ENCODE measurements at regions not wholly inside any gene's neighbourhood (a gene's known extent, or its start where the extent isn't known, plus 50 kb on each side); places are given as distances from the start of the nearest gene placed in this dataset.
"Not testable (repeated sequence)": the region's sequence is repeated elsewhere in the genome, so short reads cannot be mapped to it uniquely, and the experiment has no call there.

DNA sequence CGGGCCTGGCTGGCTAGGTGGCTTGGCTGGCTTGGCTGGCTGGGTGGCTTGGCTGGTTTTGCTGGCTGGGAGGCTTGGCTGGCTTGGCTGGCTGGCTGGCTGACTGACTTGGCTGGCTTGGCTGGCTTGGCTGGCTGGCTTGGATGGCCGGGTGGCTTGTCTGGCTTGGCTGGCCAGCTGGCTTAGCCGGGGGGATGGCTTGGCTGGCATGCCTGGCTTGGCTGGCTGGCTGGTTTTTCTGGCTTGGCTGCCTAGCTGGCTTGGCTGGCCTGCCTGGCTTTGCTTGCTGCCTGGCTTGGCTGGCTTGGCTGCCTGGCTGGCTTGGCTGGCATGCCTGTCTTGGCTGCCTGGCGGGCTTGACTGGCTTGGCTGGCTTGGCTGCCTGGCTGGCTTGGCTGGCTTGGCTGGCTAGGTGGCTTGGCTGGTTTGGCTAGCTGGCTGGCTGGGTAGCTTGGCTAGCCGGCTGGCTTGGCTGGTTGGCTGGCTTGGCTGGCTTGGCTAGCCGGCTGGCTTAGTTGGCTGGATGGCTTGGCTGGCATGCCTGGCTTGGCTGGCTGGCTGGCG lies 2829.6 kb downstream of the RPIA start:
- not testable (repeated sequence) for H3K27ac Mint-ChIP-seq; H3K36me3 Mint-ChIP-seq (ENCODE audit: low read depth); H3K9me3 ChIP-seq (ENCODE audit: control insufficient read depth, low read length, poor library complexity, severe bottlenecking); H3K4me1 Mint-ChIP-seq; DNase-seq; H3K4me3 Mint-ChIP-seq; H3K27me3 Mint-ChIP-seq; ATAC-seq

GRCh38 chr2:91521944-91522343 lies 2830.5 kb downstream of the RPIA start:
- H3K9me3 ChIP-seq (ENCODE audit: control insufficient read depth, low read length, poor library complexity, severe bottlenecking); DNase-seq; H3K4me1 Mint-ChIP-seq; H3K36me3 Mint-ChIP-seq (ENCODE audit: low read depth); H3K4me3 Mint-ChIP-seq; ATAC-seq; H3K27me3 Mint-ChIP-seq; H3K27ac Mint-ChIP-seq: not testable (repeated sequence)

- H3K36me3 Mint-ChIP-seq (ENCODE audit: low read depth); H3K9me3 ChIP-seq (ENCODE audit: control insufficient read depth, low read length, poor library complexity, severe bottlenecking); H3K27me3 Mint-ChIP-seq; H3K4me1 Mint-ChIP-seq; H3K27ac Mint-ChIP-seq; DNase-seq; ATAC-seq; H3K4me3 Mint-ChIP-seq: not testable (repeated sequence)
Measured at GRCh38 chr2:91522877-91523276, 2831.4 kb downstream of the RPIA start.

GRCh38 chr2:91523751-91524150 lies 2832.3 kb downstream of the RPIA start:
- H3K36me3 Mint-ChIP-seq (ENCODE audit: low read depth); H3K27ac Mint-ChIP-seq; DNase-seq; H3K9me3 ChIP-seq (ENCODE audit: control insufficient read depth, low read length, poor library complexity, severe bottlenecking); H3K4me1 Mint-ChIP-seq; ATAC-seq; H3K4me3 Mint-ChIP-seq; H3K27me3 Mint-ChIP-seq: not testable (repeated sequence)

- not testable (repeated sequence) for H3K4me1 Mint-ChIP-seq; H3K9me3 ChIP-seq (ENCODE audit: control insufficient read depth, low read length, poor library complexity, severe bottlenecking); H3K27me3 Mint-ChIP-seq; ATAC-seq; H3K36me3 Mint-ChIP-seq (ENCODE audit: low read depth); DNase-seq; H3K27ac Mint-ChIP-seq; H3K4me3 Mint-ChIP-seq
Measured at GRCh38 chr2:91525587-91525986, 2834.1 kb downstream of the RPIA start.

GRCh38 chr2:91526083-91526482 lies 2834.6 kb downstream of the RPIA start:
- H3K36me3 Mint-ChIP-seq (ENCODE audit: low read depth); H3K27ac Mint-ChIP-seq; H3K9me3 ChIP-seq (ENCODE audit: control insufficient read depth, low read length, poor library complexity, severe bottlenecking); H3K4me1 Mint-ChIP-seq; ATAC-seq; H3K27me3 Mint-ChIP-seq; DNase-seq; H3K4me3 Mint-ChIP-seq: not testable (repeated sequence)

- H3K4me1 Mint-ChIP-seq; ATAC-seq; H3K27me3 Mint-ChIP-seq; H3K36me3 Mint-ChIP-seq (ENCODE audit: low read depth); H3K9me3 ChIP-seq (ENCODE audit: control insufficient read depth, low read length, poor library complexity, severe bottlenecking); DNase-seq; H3K27ac Mint-ChIP-seq; H3K4me3 Mint-ChIP-seq: not testable (repeated sequence)
Measured at GRCh38 chr2:91527056-91527455, 2835.6 kb downstream of the RPIA start.

DNA sequence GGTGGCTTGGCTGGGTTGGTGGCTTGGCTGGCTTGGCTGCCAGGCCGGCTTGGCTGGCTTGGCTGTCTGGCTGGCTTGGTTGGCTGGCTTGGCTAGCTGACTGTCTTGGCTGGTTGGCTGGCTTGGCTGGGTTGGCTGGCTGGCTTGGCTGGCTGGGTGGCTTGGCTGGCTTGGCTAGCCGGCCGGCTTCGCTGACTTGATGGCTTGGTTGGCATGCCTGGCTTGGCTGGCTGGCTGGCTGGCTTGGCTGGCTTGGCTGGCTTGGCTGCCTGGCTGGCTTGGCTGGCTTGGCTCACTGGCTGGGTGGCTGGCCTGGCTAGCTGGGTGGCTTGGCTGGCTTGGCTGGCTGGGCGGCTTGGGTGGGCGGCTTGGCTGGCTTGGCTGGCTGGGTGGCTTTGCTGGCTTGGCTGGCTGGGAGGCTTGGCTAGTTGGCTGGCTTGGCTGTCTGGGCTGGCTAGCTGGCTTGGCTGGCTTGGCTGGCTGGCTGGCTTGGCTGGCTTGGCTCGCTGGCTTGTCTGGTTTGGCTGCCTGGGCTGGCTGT lies 2836.1 kb downstream of the RPIA start:
- not testable (repeated sequence) for DNase-seq, H3K27me3 Mint-ChIP-seq

DNA sequence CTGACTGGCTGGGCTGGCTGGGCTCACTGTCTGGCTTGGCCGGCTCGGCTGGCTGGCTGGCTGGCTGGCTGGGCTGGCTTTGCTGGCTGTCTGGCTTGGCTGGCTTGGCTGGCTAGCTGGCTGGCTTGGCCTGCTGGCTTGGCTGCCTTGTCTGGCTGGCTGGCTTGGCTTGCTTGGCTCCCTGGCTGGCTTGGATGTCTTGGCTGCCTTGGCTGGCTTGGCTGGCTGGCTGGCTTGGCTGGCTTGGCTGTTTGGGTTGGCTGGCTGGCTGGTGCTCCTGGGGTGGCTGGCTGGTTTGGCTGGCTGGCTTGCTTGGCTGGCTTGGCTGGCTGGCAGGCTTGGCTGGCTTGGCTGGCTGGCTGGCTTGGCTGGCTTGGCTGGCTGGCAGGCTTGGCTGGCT lies 2836.9 kb downstream of the RPIA start:
- H3K4me3 Mint-ChIP-seq = not testable (repeated sequence)

More for the DNA sequence above, 2836.1 kb downstream of the RPIA start:
- not testable (repeated sequence) for ATAC-seq; H3K27ac Mint-ChIP-seq; H3K4me1 Mint-ChIP-seq; H3K4me3 Mint-ChIP-seq; H3K9me3 ChIP-seq (ENCODE audit: control insufficient read depth, low read length, poor library complexity, severe bottlenecking); H3K36me3 Mint-ChIP-seq (ENCODE audit: low read depth)

DNA sequence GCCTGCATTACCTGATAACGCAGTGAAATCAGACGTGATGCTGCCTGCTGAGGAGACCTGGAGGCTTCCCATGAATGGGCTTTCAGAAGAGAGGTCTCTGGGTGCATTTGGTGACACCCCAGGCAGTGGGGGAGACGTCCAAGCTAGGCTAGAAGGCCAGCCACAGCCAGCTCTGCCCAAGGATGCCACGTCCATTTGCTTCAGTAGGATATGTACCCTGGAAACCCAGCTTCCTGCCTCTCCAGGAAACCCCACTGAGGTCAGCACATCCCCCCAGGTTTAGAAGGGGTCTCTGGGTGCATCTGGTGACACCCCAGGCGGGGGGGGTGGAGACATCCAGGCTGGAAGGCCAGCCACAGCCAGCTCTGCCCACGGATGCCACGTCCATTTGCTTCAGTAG lies 2844.6 kb downstream of the RPIA start:
- H3K9me3 ChIP-seq (ENCODE audit: control insufficient read depth, low read length, poor library complexity, severe bottlenecking); ATAC-seq; H3K27ac Mint-ChIP-seq; DNase-seq; H3K36me3 Mint-ChIP-seq (ENCODE audit: low read depth); H3K27me3 Mint-ChIP-seq; H3K4me1 Mint-ChIP-seq; H3K4me3 Mint-ChIP-seq: not testable (repeated sequence)

More for the DNA sequence above, 2836.9 kb downstream of the RPIA start:
- H3K27me3 Mint-ChIP-seq; ATAC-seq; H3K4me1 Mint-ChIP-seq; H3K27ac Mint-ChIP-seq; DNase-seq; H3K36me3 Mint-ChIP-seq (ENCODE audit: low read depth); H3K9me3 ChIP-seq (ENCODE audit: control insufficient read depth, low read length, poor library complexity, severe bottlenecking): not testable (repeated sequence)

DNA sequence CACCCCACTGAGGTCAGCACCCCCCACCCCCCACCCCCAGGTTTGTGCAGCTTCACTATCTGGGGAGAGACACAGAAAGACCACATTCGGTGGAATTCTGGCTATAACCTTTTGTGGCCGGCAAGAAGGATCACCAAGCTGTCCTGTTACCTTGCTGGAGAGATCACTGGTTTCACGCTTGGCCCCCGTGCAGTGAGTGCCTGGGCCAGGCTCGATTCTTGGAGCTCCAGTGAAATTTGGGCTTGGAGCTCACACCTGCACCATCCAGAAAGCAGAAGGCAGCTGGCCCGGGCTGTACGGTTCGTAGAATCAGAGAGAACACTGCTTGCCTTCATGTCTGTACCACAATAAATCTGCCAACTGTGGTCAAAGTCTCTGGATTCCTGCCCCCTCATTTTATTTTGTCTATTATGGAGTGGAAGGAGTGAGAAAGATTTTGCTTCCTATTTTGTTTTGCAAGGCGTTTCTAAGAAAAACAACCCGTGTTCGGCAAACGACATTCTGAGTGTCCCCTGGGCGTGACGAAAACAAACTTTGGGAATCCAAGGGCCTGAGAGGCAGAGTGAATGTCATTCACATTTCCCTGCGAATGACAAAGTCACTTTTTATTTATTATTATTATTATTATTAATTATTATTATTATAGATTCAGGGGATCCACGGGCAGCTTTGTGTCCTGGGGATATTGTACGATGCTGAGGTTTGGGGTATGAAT lies 2845.2 kb downstream of the RPIA start:
- not testable (repeated sequence) for H3K4me1 Mint-ChIP-seq; DNase-seq; ATAC-seq; H3K36me3 Mint-ChIP-seq (ENCODE audit: low read depth); H3K4me3 Mint-ChIP-seq; H3K27ac Mint-ChIP-seq; H3K27me3 Mint-ChIP-seq; H3K9me3 ChIP-seq (ENCODE audit: control insufficient read depth, low read length, poor library complexity, severe bottlenecking)

GRCh38 chr2:91549316-91549715 lies 2857.8 kb downstream of the RPIA start:
- not testable (repeated sequence) for H3K36me3 Mint-ChIP-seq (ENCODE audit: low read depth); ATAC-seq; DNase-seq; H3K4me1 Mint-ChIP-seq; H3K9me3 ChIP-seq (ENCODE audit: control insufficient read depth, low read length, poor library complexity, severe bottlenecking); H3K4me3 Mint-ChIP-seq; H3K27me3 Mint-ChIP-seq; H3K27ac Mint-ChIP-seq

DNA sequence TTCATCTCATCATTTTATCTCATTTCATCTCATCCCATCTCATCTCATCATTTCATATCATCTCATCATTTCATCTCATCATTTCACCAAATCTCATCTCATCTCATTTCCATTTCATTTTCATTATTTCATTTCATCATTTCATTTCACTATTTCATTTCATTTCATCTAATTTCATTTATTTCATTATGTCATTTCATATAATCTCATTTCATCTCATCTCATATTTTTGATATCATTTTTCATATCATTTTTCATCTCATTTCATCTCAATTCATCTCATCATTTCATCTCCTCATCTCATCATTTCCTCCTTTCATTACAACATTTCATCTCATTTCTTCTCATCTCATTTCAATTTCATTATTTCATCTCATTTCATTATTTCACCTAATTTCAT lies 2866.8 kb downstream of the RPIA start:
- not testable (repeated sequence) for H3K9me3 ChIP-seq (ENCODE audit: control insufficient read depth, low read length, poor library complexity, severe bottlenecking); H3K36me3 Mint-ChIP-seq (ENCODE audit: low read depth); H3K27me3 Mint-ChIP-seq; DNase-seq; H3K4me1 Mint-ChIP-seq; H3K4me3 Mint-ChIP-seq; H3K27ac Mint-ChIP-seq; ATAC-seq

DNA sequence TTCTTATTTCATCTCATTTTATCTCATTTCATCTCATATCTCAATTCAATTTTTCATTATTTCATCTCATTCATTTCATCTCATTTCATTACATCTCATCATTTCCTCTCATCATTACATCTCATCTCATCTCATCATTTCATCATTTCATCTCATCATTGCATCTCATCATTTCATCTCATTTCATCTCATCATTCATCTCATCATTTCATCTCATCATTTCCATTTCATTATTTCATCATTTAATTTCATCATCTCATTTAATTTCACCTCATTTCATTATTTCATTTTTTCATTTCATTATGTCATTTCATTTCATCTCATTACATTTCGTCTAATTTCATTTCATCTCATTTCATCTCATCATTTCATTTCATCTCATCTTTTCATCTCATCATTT lies 2867.8 kb downstream of the RPIA start:
- ATAC-seq; DNase-seq; H3K27me3 Mint-ChIP-seq; H3K4me3 Mint-ChIP-seq; H3K36me3 Mint-ChIP-seq (ENCODE audit: low read depth); H3K9me3 ChIP-seq (ENCODE audit: control insufficient read depth, low read length, poor library complexity, severe bottlenecking); H3K27ac Mint-ChIP-seq; H3K4me1 Mint-ChIP-seq: not testable (repeated sequence)
